Midbrain (tissue), 1 donor: ENCODE measurements at regions not wholly inside any gene's neighbourhood (a gene's known extent, or its start where the extent isn't known, plus 50 kb on each side); places are given as distances from the start of the nearest gene placed in this dataset.

Experiments used
- DNase-seq: peaks from one replicate; lab custom pipeline; 2025; lab: John Stamatoyannopoulos, UW

DNA sequence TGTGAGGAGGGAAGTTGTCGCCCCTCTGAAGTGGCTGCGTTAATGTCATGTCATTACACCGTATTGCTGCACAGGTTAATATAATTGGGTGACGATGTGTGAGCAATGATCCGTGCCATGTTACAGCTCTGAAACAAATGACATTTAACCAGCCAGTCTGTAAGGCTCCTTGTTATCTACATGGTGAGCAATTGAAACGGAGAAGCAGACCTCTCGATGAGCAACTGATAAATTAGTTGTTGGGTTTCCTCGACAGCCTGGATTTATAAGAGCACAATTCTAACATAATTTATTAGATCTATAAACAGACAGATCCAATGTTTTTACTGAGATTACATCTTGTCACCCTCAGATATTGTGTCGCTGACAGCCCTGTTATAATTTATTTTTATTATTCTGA is 49.9 kb upstream of the MAFB start:
- DNase-seq = no peak

DNA sequence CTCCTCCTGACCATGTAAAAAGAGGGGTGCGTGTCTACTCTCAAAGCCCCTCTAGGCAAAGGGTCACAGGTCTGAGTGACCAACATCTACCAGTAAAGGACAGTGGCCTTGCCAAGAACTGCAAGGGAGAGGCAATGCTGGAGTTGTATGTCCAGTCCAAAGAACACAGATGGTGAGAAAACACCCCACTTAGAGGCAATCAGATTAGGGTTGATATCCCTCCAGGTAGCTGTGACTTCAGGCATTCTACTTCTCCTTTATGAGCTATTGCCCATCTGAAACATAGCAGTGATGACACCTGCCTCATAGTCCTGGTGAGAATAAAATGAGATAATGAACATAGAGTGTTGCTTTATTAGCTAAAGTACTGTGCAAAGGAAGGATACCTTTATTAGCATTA is 50.8 kb upstream of the MAFB start:
- no peak for DNase-seq

DNA sequence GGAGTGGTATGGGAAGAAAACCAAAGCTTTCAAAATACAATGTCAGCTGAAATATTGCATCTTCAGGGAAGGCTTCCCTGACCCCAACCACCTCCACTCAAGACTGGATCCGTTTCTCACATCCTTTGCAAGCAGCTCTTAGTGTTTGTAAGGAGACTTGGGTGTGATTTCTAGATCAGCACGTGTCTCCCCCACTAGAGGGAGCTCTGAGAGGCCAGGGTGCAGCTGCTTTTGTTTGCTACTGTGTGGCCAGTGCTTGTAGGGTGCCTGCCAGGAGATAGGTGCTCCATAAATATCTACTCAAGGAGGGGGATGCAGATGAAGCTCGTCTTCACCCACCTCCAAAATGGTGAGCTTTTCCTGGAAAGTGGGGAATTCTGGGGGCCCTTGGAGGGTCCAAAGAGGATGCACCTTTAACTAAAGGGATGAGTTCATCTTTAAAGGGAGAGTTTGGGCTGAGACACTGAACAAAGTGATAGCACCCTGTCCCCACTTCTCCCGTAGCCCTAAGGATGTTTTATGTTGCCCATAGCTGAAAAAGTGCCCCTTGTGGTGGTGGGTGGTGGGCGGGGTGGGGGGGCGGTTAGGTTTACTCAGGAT is 52.6 kb upstream of the MAFB start:
- DNase-seq = peak; percentile 18

DNA sequence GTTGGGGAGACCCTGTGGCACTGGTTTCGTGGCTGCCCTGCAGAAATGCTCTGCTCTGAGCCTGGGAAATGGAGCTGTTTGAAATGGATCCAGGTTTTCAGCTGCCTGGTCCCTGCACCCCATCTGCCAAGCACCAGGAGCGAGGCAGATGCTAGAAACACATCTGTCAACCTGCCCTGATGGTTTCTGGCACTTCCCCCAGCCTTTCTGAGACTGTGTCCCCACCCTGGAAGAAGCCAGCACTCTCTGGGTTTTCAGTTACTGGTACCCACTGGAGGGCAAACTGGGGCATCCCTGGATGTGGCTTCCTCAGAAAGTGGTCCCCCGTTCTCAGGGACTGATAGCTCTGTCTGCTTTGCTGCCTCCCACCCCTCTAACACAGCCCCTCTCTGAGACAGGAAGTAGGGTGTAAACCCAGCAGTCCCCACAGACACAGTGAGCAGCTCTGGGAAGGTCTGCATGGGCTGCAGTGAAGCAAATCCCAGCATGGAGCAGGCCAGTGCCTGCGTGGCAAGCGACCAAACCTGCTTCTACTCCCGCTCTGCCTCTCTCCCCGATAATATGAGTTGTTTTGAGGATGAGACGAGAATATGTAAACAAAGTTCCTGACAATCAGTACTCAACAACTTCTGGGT is 54.2 kb upstream of the MAFB start:
- no peak for DNase-seq

DNA sequence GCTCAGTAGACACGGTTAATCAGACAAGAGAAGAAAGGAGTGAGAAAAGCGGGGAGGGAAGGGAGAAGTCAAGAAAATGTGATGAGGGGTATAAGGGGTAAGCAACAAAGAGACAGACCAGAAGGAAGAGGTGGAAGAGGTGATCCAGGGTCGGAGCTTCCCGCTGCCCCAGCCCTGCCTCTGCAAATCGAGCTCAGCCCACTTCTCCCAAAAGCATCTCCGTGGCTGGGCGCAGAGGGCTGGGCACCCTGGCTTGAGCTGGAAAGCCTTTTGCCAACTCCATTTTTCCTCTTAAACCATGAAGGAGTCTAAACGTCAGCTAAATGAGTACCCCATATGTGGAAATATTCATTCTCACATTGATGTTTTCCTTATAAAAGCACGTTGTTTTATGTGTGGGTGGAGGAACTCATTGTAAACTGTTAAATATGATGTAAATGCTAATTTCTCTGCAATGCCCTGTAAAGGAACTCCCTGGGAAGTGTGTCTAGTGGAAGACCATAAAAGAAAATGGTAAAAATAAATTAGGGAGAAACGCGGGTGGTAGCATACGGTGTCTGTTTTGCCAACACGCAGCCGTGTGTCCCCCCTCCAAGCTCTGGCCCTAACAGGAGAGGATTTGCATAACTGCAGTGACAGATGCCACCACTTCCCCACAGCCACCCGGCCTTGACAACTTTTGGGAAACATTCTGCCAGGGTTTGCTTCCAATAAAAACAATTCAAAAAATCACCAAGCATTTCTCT is 55.2 kb upstream of the MAFB start:
- DNase-seq = no peak

DNA sequence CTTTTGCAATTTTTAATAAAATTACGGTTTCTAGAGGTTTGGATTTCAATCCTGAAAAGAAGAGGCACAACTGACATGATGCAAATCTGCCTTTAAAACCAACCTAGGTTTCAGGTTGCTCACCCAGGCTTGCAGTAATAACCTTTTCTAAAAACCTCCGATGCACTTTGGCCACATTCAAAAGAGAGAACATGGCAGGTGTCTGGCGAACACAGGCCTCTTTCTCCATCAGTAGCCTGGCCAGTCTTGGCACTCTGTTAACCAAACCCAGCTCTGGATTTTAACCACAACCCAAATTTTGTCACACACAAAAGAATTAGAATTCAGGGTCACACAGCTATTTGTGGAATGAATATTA is 55.8 kb upstream of the MAFB start:
- DNase-seq = no peak

DNA sequence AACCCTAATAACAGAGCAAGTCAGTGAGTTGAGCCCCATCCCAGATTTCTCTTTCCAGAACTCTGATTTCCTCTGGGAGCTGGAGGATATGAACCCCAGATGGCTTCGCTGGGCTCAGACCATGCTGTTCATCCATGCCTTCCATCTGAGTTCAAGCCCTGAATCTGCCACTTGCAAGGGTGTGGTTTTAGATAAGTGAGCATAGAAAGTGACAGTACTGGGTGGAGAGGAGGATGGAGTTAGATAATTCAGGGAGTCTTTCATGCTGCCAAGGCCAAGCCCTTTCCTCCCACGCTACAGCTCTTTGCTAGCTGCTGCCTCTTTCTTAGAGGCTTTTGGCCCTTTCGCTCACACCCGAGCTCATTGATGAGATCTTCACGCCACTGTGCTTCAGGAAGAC is 57.2 kb upstream of the MAFB start:
- no peak for DNase-seq

DNA sequence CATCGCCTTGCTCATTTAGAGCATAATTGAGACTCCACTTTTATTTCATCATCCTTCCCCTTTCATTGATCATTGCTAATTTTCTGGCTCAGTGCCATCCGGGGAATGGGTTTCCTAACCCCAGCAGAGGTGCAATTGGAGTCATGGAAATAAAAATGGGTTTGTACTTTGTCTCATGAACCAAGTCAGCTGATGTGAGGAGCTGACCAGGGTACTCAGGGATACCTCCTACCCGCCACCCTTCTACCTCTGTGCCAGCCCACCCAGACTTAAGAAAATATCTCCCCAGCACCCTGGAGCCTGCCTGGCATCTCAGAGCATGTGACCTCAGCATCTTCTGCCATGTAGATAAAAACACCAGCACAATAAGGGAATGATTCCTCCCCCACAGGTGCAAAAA is 59.1 kb upstream of the MAFB start:
- no peak for DNase-seq

DNA sequence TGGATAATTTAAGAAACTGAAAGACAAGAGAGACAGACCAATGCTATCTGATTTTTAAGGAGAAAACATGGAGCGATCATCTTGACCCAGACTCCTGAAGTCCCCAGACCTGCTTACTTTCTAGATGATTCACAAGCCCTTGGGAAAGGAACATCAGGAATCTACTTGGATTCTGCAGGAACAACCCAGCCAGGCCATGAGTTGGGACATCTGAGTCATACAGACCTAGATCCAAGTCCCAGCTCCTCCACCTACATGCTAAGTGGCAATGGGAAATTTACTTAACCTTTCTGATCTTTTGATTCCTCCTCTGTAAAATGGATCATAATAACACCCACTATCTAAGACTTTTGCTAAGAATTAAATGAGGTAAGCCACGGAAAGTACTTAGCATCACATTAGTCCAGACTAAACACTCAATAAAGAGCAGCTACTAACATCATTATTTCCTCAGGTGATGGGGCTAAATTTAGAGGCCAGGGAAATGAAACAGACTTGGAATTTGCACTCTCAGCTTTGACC is 61.0 kb upstream of the MAFB start:
- no peak for DNase-seq

DNA sequence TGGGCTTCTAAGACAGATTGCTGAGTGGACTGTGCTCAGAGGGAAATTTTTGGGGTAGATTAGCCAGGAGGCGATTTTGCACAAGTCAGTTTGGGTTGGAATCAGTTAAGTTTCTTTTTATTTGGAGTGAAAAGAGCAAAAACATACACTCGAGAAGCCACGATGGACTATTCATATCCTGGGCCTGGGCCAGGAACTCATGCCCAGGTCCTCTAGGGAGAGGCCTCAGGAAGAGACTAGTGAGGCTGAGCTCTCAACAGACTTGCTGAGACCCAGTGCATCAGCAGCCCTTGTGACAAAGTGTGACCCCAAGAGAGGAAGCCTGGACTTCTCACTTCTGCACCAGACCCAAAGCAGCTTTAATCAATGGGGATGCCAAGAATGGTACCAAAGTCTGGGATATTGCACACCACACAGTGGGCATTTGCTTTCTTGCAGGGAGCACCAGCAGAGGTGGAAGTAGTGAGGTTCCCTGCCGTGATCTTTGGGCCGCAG is 61.6 kb upstream of the MAFB start:
- no peak for DNase-seq

DNA sequence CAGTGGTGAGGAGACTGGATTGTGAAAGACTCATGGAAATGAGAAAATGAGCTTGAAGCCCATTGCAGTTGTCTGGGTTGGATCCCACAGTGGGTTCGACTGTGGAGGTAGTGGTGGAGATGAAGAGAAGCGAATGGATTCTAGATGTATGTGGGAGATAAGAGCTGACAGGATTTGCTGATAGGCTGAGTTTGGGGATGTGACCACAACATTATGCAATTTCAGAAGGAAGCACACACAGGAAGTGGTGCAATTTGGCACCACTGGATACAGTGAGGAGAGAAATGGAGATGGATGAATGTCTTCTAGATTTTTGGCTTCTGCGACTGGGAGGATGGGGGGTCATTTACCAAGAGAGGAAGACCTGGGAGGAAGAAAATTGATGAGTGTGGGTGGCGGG is 64.4 kb upstream of the MAFB start:
- no peak for DNase-seq

DNA sequence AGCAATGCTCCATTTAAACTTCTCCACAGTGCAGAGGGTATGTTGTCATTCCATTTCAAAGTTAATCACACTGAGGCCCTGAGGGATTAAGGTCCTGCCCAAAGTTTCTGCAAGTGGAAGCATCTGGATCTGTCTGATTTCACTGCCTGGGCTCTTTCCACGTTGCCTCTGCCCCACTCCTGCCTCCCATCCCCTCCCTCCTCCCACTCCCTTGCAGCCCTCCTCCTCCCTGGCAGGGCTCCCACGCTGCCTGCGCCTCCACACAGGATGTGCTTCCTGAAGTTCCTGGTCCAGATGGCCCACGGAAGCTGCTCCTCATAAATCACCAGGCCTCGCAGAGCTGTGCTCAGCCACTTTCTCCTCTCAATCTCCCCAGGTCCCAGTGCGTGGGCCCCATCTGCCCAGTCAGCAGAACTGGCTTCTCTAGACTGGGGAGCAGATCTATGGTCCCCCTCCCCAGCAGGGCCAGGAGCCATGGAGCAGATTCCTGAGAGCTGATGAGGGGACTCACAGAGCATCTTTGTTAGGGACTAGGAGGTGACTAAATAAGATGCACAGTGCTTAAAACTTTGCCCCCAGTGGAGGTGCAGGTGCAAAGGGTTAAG is 65.4 kb upstream of the MAFB start:
- DNase-seq = no peak

DNA sequence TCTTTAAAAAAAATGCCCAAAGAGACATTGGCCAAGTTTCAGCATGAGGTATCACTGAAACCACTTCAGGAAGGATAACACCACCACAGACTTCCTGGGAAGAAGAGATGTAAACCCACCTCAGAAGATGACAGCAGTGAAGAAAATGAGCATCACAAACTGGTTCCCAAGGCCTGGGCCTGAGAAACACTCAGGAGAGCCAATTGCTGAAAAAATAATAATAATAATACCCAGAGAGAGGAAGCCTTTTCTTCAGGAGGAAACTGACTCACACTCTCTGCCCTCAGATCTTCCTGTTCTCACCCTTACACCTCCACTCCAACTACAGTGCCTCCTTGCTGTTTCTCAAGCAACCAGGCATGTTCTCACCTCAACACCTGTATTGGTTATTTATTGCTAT is 68.1 kb upstream of the MAFB start:
- DNase-seq = no peak

DNA sequence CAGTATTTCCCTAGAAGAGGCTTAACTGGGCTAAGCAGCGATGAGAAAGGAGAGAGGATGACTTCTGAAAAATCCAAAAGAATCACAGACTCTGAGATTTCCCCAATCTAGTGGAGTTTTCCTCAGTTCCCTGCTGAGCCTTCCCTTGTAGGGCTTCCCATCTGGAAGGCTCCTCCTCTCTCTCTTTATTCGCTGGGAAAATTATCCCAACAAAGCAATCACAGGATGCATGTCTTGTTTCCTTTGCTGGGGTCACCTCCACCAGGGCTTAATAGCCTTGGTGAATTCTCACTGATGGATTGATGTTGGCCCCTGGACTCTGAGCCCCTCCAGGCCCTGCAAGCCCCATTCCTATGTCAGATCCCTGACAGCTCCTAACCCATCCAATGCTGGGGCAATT is 69.8 kb upstream of the MAFB start:
- no peak for DNase-seq

DNA sequence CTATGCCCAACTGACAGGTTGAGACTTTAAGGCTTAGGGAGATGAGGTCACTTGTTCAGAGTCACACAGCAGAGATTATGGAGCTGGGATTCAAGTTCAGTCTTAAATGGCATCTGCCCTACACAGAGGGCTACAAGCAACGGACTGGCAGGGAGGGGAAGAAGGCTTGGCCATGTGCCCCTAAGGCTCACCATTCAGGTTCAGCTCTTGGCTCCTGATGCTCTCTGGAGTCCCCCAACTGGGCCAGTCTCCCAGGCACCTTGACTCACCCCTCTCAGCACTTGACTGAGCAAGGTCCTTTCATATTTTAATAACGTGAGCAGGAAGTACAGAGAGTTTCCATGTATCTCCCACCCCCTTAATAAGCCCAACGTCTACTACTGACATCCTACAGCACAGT is 71.4 kb upstream of the MAFB start:
- no peak for DNase-seq

DNA sequence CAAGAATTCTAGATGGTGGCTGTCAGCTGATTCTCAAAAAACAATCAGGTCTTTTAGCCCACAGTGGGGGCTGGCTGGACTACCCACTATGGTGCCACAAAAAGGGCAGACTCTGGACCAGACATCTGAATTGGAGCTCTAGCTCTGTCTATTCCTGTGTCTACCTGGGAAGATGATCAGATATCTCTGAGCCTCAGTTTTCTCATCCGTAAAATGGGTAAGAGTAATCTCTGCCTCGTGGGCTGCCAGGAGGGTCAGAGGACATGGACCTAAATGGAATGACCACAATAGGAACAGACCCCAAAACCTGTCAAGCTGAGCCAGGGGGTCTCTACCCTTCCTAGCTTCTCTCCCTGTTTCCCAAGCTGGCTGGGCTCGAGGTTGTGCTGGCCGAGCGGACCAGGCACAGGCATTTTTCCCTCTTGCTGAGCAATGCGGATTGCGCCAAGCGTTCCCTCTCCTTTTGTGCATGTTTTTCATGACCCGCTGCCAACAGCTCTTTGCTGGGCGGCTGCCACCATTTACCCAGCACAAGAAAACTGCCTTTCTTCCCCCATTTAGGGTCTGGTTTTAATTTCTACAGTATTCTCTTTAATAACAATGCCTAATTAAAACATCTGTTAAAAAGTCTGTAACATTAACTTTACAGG is 74.7 kb upstream of the MAFB start:
- DNase-seq = peak; percentile 77

DNA sequence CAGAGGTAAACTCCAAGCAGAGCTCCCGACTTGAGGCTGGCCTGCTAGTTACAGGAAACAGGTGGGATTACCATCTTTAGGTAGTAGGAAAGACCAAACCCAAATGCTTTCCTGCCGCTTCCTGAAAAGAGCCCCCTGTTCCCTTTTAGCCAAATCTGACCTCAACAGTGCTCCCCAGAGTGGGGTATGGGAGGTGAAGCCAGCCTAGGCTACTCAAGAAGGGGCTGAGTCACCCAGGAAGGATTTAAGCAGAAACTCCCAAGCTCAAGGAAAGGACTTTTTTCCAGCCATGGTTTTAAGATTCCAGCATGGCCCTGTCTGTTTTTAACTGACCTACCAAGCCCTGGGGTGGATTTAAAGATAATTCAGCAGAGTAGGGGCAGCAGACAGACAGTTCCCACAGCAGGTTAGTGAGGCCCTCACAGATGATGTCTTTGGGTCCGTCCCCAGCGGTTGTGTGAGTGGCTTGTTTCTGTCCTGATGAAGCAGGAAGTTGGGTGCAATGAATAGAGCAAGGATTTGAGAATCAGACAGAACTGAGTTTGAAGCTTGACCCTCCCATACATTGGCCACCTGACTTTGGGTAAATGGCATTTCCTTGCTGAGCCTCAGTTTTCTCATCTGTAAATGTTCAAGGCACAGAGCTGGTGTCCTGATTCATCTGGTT is 76.9 kb upstream of the MAFB start:
- no peak for DNase-seq

DNA sequence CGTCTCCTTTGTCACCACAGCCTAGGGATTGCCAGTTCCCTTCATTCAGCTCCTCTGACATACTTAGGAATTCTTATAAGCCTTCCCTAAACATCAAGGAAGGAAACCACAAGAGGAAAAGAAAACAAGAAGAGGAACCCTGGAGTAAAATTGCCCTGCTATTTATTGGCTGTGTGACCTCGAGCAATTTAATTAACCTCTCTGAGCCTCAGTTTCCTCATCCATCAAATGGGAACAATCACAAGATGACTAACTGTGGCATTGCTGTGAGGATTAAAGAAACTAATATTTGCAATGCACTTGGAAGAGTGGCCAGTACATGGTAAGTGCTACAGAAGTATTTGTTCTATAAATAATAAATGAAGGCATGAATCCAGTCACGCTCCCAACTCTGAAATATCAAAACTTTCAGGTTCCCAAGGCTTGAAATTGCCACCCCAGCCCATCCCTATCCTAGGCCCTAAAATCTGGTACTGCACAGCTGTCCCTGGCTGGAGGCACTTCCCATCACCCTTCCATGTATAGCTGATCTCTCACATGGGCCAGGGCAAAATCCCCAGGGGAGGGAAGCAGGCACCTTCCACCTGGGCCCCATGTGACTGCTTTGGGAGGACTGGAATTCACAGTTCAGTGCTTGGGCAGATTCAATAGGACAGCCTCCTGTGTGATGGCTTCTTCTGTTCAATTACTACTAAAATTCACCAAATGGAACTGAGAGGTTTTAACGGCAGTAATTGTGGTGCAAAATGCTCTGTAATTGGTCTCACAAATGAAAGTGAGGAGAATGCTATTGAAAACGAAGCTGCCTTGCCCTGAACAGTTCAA is 78.0 kb upstream of the MAFB start:
- no peak for DNase-seq

DNA sequence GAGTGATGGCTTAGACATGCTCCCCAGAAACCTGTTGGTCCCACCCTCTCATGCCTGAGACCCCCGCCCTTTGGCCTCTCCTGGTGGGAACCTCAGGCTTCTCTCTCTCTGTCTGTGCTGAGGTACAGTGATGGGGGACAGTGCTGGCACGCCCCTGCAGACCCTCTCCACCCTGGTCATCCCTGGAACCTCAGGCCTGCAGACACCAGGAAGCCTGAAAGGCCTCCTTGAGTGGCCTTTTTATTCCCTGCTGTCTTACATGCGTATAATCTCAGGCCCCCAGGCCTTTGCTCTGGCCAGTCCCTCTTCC is 78.5 kb upstream of the MAFB start:
- DNase-seq = no peak

DNA sequence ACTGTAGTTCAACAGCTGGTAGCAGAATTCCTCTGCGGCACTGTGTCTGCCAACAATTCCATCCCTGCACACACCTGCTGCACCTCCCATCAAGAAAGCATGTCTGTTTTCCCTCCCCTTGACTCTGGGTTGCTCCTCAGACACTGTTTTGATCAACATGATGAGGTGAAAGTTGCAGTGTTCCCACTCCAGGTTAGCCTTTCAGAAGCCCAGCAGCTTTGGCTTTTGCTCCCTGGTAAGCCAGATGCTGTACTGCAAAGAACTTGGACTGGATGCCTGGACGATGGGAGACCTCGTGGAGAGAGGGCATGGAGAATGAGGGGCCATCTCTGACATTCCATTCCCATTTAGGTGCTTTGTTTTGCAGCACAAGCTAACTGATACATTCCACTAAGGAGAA is 79.1 kb upstream of the MAFB start:
- DNase-seq = no peak

DNA sequence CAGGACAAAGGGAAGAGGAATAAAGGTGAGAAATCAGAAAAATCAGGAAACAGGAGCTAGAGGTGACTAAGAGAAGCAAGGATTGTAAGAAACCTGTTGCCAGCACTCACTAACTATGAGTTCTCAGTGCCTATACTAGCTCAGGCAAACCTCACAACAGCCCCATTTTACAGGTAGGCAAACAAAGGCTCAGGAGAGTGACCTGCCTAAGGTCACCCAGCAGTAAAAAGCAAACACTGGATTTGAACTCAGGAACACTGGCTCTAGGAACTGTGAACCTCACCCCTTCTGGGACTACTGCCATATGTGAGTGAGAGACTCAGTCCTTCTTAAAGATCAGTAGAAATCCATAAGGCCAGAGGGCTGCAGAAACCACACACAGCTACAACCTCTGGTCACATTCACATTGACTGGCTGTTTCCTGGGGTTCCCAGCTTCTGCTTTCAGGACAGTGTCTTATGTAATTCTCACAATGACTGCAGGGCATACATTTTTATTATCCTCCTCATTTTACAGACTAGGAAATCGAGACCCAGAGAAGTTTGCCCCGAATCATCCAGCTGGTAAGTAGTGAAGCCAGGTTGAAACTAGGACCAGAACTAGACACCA is 80.7 kb upstream of the MAFB start:
- DNase-seq = no peak
